Stimulated activated CD4-positive, alpha-beta T cell treated with anti-CD3 and anti-CD28 coated beads, Interleukin-2, amount 100 ng/mL, for 4 hours (primary cell): ENCODE measurements at regions not wholly inside any gene's neighbourhood (a gene's known extent, or its start where the extent isn't known, plus 50 kb on each side); places are given as distances from the start of the nearest gene placed in this dataset.

Experiments
- DNase-seq: peaks from one replicate; pipeline ENCODE4 v3.0.0-alpha.2; 2020; ENCODE audit warnings: low read depth

DNA sequence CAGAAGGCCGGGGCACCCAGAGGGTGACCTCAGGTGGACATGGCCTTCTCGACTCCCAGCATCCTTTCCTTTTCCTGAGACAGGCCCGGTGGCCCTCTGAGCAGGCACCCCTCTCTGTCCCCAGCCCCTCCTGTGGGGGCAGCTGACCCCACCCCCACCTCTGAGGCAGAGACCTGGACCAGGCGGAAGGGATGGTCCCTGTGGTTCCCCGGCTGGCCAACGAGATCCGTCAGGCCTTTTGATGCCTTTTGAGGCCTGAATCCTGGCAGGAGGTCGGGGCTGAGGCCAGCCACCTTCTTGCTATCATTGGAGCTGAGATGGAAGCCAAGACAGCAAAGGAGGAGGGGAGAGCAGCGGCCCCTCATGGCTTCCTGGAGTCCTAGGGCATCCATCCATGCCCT lies 50.2 kb upstream of the ACTRT2 start:
- no peak for DNase-seq
